Hematopoietic multipotent progenitor cell treated with erythropoietin and hydrocortisone succinate and interleukin-3 and kit ligand, for 4 days (in vitro differentiated cells): ENCODE measurements at regions not wholly inside any gene's neighbourhood (a gene's known extent, or its start where the extent isn't known, plus 50 kb on each side); places are given as distances from the start of the nearest gene placed in this dataset.
"Not testable (repeated sequence)": the region's sequence is repeated elsewhere in the genome, so short reads cannot be mapped to it uniquely, and the experiment has no call there.

Experiments used
- DNase-seq: peaks from one replicate; pipeline ENCODE4 v3.0.0-alpha.2; 2015

DNA sequence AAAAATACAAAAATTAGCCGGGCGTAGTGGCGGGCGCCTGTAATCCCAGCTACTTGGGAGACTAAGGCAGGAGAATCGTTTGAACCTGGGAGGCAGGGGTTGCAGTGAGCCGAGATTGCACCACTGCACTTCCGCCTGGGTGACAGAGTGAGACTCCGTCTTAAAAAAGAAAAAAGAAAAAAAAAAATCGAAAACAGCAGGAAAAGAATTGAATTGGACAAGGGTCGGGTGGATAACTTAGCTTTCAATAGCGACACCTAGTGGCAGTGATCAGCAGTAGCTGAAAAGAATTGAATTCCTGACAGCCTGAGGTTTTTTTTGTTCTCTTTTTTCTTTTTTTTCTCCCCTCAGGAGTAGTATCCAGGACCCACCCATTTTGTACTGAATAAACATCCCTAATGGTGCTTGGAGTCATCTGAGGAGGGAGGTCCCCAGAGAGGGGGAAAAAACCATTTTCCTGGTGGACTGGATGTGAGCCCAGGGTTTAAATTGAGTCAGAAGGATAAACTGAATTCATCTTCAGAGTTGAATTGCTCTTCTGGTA, 55.1 kb downstream of the CYCS start:
- peak; percentile 89 for DNase-seq

DNA sequence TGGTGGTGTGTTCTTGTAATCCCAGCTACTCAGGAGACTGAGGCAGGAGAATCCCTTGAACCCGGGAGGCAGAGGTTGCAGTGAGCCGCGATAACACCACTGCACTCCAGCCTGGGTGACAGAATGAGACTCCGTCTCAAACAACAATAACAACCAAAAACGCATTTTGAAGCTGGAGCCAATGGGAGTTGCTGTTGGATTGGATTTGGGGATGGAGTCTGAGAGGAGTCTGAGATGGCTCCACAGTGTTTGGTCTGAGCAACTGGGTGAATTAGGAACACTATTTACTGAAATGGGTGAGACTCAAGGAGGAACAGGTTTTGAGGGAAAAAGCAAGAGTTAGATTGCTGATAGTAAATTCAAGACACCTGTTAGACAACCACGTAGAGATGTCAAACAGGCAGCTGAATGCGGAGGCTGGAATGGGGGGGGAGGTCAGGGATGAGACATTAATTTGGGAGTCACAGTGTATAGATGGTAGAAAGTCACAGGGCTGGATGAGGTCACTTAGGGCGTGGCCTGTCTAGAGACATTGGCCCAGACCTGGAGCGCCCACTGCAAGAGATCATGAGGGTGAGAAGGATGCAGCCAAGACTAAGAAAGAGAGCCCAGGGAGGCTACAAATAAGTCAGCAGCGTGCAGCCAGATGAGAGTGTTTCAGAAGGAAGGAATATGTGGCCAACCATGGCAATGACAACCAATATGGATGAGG, 56.4 kb downstream of the CYCS start:
- peak; percentile 20 for DNase-seq

DNA sequence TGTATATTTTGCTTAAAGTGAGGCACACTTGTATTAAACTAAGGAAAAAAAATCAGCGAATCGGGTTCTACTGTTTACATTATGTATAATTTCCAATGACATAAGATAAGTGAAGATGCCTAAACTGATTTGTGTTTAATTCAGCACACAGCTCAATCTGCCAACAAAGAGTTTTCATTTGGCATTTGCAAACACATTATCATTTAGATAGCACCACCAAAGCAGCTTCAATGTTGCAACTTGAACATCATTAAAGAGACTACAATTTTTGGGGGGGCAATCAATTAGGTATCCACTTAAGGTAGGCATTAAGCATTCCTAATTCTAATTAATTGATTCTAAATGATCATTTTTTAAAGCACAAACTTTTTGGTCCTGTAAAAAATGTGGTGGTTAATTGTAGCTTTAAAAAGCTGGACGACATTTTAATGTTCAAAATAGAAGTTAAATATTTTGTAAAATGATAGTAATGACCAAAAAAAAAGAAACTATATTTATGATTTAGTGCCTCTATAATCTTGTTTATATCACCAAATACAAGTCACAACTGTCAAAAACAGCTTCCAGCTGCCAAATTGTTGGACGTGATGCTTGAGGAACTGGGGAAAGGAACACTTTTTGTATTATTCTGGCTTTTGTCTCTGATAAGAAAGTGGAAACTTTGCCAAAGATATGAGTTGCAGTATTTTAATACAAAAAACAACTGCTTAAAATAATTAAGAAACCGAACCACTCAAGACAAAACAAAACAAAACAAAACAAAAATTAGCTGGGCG, 57.1 kb downstream of the CYCS start:
- no peak for DNase-seq

DNA sequence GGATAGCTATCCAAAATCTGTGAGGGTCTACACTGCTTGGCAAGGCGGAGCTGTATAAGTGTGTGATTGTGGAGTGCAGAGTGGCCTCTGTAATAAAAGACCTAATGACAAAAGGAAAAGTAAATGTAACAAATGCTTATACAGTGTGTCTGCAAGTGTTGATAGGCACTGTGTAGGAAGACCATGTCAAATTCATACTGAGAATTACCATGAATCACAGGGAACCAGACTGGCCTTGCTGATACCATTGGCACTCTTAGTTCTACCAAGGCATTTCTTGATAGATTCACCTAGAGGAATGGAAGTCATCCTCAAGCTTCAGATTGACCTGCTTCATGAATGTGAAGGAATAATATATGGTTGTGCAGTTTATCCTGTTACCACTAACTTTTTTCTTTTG, 58.8 kb downstream of the CYCS start:
- no peak for DNase-seq

DNA sequence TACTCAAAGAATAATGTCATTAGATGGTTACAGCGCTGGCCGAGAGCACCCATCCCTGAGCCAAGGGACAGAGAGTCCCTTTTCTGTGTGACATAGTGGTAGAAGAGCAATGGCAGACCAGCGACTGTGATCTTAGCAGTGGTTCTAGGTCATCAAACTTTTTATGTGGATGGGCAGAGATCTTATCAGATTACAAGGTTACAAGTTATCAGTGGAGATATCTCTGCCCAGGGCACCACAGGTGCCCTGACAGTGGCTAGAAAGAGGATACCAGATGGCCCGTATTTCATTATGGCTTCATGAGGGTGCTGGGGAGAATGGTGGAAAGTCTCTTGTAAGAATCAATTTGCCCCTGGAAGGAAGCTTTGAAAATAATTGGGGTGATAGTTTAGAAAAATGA, 62.7 kb downstream of the CYCS start:
- no peak for DNase-seq

DNA sequence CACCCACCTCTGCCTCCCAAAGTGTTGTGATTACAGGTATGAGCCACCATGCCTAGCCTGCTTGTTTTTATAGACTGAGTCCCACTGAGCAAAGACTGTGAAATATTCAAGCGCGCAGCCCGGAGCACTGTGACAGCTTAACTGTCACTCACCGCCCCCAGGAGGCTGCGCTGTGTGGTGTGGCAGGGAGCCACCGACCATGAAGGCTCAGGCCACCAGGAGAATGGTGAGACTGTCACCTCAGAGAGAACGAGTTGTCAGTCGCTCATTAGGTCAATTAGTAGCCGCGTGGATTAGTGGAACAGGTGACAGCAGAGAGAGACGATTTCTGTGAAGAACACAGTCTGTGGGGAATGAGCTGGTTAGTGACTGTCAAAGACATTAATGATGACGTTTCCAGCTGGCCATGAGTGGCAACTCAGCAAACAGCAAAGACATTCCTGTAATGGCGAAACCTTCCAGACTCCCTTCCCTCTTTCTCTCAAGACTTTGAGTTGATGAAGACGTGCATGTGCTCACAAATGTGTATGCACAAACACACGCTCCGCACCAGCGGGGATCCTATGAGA, 64.5 kb downstream of the CYCS start:
- DNase-seq = no peak

DNA sequence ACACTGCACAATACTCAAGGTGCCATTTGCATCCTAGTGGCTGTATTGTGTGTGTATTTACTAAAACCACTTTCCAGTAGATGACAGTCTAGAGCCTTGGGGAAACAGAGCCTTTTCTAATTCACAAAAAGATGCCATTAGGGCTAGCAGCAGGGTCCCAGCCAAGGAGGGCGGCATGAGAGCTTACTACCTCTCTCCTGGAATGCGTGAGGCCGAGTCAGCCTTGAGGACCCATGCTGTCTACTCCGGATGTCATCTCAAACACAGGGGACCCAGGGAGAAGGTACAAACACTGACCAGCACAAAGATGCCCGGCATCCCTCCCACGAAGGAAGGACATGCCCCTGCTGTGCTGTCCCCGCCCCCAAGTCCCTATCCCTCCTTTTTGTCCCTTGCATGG, 65.5 kb downstream of the CYCS start:
- DNase-seq = no peak

DNA sequence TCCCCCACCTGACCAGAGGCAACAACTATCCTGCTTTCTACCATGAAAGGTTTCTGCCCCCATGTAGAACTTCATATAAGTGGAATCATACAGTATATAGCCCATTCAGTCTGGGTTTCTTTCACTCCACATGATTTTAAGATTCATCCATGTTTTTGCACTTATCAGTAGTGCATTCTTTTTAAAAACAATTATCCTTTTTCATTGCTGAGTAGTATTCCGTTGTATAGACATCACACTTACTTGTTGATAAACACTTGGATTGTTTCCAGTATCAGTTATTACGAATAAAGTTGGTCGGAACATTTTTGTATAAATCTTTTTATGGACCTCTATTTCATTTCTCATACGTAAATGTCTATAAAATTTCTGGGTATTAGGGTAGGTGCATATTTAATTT, 68.7 kb downstream of the CYCS start:
- no peak for DNase-seq

DNA sequence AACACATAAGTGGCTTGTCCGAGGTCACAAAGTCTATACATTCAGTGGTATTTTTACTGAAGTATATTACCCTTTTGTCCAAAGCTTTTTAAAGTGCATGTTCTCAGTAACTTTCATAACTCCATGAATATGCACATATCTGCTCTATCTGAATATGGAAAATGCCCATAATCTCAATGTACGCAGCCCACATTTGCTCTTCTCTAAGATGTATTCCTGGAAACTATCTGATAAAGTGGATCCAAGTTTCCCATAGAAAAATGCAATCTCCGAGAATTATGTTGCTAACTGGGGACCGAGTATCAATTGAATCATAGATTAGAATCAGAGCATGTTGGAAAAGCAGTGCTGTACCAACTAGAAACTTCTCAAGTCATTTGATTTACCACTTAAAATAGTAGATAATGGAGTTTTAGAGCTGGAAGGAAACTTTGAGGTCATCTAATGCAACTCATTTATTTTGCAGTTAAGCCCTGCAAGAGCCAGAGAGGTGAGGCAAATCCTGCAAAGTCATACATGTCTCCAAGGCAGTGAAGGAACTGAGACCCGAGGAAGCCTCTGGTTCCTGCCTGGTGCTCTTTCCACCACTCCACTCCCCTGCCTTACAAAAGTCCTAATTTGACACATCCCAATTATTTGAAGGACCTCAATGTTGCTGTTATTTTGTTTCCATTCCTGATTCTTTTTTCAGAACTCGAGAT, 69.4 kb downstream of the CYCS start:
- no peak for DNase-seq

DNA sequence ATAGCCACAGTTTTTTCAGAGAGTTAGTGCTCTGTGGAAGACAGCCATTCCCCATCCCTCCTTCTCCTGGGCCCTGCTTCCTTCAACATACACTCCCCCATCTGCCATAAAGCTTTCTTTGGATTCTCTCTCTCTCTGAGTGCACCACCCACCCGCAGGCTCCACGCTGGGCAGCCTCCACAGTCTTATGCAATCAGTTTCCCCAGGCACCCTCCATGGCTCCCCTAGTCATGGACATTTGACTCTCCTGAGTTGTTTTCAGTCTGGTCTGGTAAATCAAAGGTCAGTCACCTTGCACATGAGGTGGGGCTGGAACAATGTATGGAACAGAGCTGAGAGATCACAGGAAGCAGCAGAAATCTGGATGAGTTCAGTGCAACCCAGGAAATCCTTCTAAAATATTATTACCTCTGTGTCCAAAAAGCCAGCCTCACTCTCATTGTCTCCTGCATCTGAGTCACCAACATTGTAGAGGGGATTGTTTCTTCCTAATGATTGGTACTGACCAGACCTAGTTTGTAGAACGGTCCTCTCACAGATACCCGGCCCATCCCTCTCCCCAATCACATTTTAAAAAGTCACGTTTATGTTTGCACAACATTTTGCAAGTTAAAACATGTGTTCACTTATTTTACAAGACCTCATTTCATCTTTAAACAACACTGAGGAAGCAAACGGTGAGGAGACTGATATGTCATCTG, 70.1 kb downstream of the CYCS start:
- DNase-seq = no peak

DNA sequence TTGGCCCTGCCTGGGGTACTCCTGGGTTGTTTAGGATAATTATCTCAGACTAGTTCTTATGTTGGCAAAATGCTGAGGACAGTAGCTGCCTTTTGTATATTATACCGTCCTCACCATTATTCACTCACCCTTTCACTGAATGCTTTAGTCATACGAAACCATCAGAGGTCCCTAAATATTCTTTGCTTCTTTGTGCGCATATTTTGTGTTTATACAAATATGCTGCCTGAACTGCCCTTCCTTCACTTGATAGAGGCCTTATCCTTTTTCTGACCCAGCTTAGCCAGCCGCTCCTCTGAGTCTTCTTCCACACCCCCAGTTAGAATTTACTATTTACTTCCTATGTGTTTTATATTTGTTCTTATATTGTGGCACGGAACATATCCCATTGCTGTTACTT, 70.2 kb upstream of the OSBPL3 start:
- no peak for DNase-seq

DNA sequence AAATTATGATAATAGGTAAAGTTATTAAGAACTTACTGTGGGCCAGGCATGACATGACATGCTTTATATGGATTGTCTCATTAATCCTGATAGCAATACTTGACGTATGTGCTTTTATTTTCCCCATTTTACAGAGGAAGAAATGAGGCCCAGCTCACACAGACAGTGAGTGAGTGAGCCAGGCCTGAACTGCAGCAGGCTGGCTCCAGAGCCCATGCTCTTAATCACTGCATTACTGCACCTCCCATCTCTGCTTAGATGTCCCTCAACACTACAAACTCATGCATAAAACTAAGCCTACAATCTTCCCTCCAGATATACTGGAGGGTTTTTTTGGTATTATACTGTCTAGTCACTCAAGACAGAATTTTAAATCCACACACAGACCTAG, 68.5 kb upstream of the OSBPL3 start:
- DNase-seq = no peak

DNA sequence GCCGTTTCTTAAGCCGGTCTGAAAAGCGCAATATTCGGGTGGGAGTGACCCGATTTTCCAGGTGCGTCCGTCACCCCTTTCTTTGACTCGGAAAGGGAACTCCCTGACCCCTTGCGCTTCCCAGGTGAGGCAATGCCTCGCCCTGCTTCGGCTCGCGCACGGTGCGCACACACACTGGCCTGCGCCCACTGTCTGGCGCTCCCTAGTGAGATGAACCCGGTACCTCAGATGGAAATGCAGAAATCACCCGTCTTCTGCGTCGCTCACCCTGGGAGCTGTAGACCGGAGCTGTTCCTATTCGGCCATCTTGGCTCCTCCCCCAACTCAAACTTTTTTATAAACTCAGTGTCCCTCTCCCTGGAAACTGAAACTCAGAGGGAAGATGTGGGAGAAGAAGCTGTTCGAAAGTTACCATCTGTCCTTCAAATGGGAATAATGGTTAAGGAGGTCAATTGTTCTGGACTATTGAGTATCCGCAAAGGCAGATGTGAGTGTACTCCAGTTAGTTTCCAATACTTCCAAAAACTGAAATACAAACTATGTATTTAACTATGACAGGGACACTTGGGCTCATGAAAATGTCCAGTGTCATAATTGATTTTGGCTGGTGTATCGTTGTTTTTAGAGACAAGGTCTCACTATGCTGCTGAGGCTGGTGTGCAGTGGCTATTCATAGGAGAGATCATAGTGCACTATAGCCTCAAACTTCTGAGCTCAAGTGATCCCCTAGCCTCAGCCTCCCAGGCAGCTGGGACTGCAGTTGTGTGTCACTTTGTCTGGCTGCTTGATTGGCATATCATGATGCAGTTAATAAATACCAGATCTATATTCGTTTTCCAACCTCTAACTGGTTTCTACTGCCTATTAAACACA, 67.8 kb upstream of the OSBPL3 start:
- not testable (repeated sequence) for DNase-seq

DNA sequence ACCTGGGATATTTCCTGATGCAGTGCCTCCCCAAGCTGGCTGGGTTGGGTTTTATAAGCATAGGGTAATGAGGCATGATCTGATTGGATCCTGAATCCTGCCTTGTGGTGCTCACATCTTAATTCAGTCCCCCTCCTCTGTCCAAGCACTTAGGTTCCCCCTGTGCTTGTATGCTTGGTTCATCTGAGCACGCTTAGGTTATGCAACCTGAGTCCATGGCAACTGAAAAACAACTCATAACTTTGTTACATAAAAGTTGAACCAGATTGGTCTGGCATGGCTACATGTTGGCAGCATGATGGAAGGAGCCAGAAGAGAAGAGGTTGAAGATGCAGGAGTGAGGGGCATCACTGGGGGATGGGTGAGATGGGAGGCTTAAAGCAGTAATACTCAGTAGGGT, 57.3 kb upstream of the OSBPL3 start:
- DNase-seq = peak; percentile 12

DNA sequence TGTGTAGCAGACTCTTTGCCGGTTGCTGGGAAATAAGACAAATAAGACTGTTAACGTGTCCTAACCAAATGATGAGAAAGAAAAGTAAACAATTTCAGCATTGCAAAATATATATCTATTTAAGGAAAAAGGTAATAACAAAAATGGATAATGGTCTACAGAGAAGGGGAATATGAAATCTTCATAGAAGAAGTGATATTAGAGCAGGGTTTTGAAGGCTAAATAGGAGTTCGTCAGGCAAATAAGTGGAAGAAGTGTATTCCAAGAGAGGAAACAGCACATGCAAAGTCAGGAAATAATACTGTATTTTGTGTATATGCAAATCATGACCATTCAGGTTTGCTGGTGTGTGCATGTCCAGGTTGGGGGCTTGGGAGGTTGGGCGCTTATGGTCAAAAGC, 55.3 kb upstream of the OSBPL3 start:
- no peak for DNase-seq

DNA sequence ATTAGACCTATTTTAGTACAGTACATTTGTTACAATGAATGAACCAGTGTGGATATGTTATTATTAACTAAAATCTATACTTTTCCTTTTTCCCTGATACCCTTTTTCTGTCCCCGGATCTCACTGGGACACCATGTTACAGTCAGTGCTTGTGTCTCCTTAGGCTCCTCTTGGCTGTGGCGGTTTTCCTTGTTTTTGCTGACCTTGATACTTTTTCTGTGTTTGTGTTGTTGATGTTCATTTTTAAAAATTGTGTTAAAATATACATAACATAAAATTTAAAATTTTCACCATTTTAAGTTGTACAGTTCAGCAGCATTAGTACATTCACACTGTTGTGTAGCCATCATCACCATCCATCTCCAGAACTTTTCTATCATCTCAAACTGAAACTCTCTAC, 54.2 kb upstream of the OSBPL3 start:
- no peak for DNase-seq

DNA sequence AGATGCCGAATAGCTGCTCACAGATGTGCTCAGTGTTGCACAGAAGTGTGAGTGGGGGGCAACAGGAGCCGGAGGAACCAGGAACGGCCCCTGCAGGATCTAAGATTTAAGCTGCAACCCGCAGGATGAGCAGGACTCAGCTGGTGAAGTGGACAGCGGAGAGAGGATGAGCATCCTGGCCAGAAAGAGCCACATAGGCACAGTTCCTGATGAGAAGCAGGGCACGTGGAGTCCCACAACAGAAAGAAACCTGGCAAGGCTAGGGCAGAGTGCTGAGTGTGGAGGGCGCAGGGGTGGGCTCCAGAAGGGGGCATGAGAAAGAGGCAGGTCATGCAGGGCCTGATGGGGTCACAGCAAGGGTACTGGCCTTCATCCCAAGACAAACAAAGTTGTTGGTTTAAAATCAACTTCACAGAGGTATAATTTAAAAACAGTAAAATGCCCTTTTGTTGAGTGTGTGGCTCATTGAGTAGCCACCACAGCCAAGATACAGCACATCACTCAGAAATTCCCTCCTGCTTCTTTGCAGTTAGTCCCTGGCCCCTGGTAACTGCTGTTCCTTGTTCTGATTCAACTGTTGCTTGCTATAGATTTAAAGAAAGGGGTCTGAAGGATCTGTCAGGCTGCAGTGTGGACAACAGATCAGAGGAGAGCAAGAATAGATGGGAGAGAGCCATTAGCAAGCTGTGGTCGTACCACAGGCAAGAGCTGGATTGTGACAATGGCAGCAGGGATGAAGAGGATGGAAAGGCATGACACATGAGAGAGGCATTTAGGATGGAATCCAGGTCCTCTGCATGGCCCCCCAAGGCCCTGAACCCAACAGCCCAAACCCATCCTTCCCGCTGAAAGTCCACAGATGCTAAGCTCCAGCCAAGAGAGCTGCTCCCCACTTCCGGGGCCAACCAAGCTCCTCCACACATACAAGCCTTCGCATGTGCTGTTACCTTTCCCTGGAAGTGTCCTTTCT, 53.1 kb upstream of the OSBPL3 start:
- DNase-seq = no peak

DNA sequence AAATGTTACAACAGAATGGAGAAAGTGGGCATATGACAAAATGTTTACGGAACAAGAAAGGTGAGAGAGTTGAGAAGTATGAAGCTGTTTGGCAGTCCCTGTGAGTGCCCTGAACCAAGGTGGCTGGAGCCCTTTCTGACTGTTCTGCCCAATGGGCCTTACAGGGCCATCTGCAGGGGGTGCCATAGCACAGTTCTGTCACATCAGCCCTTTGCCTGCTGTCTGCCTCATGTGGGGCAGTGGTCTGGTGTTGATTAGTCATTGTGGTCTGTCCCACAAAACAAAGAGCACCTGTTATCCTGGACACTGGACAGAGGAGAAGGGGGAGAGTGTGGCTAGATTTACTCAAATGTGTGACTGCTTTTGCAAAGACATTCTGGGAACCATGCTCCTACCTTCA, 51.5 kb upstream of the OSBPL3 start:
- DNase-seq = peak; percentile 13

DNA sequence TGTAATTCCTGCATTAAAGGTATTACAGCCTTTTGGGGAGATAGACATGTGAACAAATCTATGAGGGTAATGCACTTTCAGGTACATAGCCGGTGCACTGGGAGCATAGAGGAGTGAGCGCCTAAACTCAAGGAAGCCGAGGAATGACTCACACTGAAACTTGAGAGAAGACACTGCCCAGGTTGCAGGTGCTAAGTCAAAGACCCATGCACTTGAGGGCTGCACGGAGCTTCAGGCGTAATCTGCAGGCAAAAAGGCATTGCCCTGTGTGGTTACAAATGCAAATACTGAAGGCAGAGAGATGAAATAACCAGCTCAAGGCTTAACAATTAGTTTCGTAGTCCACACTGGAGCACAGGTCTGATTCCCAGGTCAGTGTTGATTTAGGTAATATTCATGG, 51.0 kb upstream of the OSBPL3 start:
- DNase-seq = no peak
